Fibroblast of the conjunctiva (primary cell): ENCODE measurements at regions not wholly inside any gene's neighbourhood (a gene's known extent, or its start where the extent isn't known, plus 50 kb on each side); places are given as distances from the start of the nearest gene placed in this dataset.
A peak's percentile ranks its signal among the peaks of the same experiment; 100 is the strongest.
"Not testable (repeated sequence)": the region's sequence is repeated elsewhere in the genome, so short reads cannot be mapped to it uniquely, and the experiment has no call there.

Source experiments
- DNase-seq: peaks from one replicate; pipeline ENCODE4 v3.0.0-alpha.2; 2010; ENCODE audit warnings: low read depth

GRCh38 chr2:109669731-109670130 lies 55.6 kb downstream of the SOWAHC start:
- no peak for DNase-seq

DNA sequence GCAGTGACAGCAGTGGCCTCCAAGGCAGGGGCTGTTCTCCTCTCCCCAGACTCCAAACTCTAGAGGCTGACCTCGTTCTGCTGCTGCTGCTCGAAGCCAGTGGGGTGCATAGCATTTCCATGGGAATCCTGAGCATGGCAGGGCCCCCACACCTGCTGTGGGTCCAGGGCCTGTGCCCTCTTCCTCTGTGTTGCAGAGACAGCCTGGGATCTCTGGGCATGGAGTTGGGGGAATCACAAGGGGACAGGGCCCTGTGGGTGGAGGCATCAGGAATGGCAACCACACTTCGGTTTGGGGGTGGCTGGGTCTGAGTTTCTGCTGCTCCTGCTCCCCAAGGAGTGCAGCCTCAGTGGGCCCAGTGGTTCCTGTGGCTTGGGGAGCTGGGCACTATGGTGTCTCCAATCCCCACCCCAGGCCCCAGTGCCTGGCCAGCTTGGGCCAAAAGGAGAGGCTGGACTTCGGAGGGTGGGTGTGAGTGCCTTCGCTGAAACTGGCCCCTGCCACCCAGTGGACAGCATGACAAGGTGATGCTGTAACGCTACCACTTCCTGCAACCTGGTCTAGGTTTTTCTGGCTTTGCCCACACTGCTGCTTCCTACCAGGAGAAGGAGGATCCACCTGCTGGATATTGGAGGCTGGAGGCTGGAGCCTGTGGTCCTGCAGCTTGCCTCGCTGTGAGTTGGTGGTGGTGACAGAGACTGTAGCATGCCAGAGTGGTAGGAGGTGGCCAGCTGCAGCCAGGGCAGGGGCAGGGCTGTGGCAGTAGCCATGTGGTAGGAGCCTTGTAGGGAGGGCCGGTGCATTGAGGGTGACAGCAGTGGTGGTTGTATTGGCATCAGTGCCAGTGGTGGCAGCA lies 56.6 kb downstream of the SOWAHC start:
- DNase-seq, result no peak

GRCh38 chr2:109674894-109675534 lies 60.9 kb downstream of the SOWAHC start:
- DNase-seq, result no peak

- DNase-seq, result no peak
Observed at GRCh38 chr2:109675666-109676345, 61.6 kb downstream of the SOWAHC start.

DNA sequence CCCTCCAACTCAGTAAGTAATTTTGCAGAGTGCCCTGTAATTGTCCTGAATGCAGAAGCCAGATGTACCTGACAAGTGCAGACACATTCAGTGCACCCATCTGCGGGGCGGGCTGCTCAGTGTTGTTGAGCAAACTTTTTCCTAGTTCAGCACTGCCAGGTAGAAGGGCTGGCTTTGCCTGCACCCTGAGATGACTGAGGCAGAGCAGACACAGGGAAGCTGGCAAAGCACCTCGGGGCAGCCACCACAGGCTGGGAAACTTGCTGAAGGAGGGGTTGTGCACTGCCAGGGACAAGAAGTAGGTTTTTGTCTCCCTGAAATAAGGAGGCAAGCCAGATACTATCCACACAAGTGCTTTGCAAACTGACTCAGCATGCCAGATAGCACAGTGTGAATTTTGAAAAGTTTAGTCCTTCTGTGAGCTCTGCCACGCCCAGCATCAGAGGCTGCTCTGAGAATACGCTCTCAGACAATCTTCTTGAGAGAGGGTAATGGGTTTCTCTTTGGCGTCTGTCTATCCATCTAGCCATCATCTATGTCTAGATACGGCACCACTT lies 62.3 kb downstream of the SOWAHC start:
- no peak for DNase-seq

DNA sequence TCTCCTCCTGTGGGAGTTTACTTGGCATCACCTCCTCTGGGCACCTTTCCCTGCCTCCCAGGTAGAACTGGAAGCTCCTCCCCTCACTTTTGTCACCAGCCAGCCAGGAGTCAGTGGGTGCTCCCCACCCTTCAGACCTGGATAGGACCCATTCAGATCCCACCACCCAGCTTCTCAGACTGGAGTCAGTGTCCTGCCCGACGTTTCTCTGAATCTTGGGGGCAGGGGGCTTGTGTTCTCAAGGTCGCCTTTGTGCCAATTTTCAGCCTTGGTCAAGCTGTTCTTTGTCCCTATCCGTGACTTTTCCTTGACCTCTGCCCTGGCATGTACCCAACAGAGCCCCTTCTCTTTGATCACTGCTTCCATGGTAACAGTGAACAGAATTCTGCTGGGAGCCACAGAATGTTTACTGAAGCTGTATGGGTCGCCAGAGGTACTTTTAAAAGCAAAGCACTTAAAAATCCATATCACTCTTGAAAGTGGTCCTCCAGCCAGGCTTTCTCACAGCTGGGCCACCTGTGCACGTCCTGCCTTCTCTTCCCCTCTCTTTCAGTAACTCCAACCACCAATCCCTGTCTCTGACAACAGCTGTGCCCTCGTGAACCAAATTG lies 63.1 kb downstream of the SOWAHC start:
- DNase-seq, result not testable (repeated sequence)

GRCh38 chr2:109677835-109678580 lies 63.8 kb downstream of the SOWAHC start:
- no peak for DNase-seq

- not testable (repeated sequence) for DNase-seq
Observed at GRCh38 chr2:109678724-109679201, 64.6 kb downstream of the SOWAHC start.

- no peak for DNase-seq
Observed at GRCh38 chr2:109679225-109679624, 65.1 kb downstream of the SOWAHC start.

- DNase-seq, result no peak
Observed at GRCh38 chr2:109679626-109680025, 65.5 kb downstream of the SOWAHC start.

DNA sequence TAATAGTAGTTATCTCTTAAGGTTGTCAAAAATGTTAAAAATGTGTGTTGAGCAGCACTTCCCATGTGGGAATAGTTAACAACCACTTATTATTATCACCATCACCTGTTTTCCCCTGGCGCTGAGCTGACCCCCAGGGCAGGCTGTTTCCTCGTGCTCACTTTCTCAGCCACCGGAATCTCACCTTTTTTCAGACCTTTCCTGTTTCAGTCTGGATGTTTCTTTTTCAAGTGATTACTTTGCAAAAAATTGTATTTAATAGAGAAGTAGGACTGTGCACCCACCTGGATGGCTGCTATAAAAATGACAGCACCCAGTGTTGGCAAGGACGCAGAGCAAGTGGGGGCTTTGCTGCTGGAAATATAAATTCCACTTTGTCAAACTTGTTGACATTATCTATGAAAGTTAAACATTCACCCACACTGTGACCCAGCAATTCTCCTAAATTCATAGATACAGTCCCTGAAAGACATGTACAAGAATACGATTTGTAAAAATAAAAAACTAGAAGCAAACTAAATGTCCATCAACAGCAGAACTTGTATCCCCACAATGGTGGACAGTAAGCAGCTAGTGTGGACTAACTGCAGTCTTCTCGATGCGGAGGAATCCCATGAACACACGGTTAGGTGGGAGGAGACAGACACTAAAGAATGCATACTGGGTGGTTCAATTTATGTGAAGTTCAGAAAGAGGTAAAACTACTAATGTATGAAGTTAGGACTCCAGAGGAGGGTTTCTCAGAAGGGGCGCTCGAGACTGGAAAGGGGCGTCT lies 66.5 kb downstream of the SOWAHC start:
- no peak for DNase-seq

DNA sequence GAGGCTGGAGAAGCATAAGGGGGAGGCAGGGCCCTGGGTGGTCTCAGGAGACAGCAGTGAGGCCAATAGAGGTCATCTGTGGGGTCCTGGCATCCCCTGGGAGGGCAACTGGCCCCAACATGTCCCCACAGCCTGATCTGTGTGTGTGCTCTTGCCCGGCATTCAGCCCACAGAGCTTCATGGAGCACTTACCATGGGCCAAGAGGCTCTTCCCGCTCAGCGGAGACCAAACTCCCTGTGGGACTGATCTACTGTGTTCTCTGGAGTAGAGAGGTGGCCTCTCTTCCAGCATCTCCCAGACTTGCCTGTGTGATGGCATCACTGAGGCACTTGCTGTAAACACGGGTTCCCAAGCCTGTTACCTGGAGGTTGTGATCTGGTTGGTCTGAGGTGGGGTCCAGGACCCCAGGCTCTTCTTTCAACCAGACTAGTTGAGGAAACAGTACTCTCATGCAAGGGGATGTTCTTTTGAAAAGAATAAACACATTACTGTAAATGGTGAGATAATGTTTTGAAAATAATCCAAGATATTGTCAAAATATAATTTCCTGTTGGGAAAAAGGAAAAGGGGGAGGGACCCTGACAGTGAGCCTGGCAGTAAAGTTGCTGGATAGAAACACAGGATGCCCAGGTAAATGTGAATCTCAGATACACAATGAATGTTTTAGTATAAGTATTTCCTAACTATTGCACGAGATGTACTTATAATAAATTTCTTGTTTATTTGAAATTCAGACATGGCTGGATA lies 67.6 kb downstream of the SOWAHC start:
- DNase-seq, result no peak

DNA sequence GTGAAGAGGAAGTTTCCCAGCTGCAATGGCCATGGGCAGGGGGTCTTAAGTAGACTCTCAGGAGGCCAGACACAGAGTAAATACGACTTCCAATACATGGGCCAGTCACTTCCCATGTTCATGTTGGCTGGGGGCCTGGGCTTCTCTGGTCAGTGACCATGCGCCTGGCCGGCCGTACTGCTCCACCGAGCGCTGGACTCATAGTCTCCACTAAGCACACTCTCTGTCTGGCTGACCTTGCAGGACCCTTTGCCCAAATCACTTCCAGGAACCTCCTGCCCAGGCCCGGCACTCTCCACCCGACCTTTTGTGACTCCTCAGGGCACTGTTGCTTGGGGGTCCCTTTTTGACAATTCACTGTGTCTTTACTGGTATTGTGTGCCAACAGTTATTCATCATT lies 69.3 kb downstream of the SOWAHC start:
- DNase-seq, result no peak

GRCh38 chr2:109685453-109685852 lies 71.3 kb downstream of the SOWAHC start:
- no peak for DNase-seq

DNA sequence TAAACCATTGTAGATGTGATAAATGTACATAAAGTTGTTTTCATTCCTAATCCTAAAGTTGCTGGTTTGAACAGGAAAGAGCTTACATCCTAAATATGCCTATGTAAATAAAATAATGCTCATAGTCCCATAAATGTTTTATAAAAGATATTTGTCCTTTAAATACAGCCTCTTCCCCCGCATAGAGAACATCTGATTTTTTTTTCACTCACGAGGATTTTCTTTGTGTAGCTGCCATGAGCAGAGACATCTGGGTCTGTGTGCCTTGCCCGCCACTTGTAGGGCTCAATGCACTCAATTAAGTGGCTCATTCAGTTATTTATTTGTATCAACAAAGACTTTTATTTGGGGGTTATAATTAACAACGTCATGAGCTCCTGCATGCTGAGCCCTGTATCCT lies 72.8 kb downstream of the SOWAHC start:
- no peak for DNase-seq

DNA sequence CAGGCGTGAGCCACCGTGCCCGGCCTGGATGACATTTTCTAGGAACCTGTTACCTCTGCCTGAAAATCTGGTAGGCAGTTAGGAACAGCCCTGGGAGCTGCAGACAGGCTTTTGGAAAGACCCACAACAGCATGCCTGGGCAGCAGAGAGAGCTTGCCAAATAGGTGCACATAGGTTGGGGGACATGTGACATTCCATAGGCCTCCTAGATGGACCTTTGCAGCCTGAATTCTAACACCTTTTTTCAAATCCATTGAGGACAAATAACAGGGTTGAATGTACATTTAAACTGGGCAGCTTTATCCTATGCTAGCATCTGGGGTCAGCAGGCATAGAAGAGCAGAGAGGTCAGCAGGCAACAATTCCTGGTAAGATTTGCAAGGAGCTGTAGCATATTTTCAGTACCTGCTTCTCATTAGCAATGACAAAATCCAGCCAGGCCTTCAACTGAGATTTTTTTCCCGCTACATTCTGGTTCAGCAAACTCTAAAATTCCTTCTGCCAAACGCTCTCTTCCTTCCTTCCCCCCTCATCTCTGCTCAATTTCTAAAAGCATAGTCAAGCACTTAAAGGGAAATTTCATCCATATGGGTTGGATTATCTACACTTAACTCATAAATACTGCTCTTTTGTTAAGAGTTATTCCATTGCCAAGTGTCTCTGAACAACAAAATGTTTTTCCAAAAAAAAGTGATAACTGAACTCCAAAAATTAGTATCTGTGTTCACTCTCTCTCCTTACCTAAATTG lies 75.2 kb downstream of the SOWAHC start:
- DNase-seq, result peak; percentile 4

- DNase-seq, result no peak
Observed at GRCh38 chr2:109689973-109690372, 75.8 kb downstream of the SOWAHC start.

- DNase-seq, result no peak
Observed at GRCh38 chr2:109690457-109690821, 76.3 kb downstream of the SOWAHC start.
